ENCODE measurements at regions not wholly inside any gene's neighbourhood (a gene's known extent, or its start where the extent isn't known, plus 50 kb on each side); places are given as distances from the start of the nearest gene placed in this dataset.

DNA sequence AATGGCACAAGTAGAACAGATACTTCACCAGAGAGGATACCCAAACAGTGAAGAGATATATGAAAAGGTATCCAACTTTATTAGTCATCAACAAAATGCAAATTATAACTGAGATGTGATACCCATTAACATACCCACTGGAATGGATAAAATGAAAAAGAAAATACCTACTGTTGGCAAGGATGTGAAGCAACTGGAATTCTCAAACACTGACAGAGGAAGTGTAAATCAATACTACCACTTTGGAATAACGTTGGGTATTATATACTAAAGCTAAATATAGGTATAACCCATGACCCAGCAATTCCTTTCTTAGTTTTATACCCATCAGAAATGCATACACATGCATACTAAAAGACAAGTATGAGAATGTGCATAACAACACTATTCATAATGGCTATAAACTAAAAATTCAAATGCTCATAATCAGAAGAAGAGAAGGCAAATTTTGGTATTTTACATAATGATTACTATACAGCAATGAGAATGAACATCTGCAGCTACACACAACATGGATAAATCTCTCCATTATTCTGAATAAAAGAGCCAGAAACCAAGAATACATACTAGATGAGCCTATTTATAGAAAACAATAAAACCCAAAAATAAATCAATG is 80.6 kb downstream of the RPL27A start (continued):
- TF ChIP-seq, protein P1, sequence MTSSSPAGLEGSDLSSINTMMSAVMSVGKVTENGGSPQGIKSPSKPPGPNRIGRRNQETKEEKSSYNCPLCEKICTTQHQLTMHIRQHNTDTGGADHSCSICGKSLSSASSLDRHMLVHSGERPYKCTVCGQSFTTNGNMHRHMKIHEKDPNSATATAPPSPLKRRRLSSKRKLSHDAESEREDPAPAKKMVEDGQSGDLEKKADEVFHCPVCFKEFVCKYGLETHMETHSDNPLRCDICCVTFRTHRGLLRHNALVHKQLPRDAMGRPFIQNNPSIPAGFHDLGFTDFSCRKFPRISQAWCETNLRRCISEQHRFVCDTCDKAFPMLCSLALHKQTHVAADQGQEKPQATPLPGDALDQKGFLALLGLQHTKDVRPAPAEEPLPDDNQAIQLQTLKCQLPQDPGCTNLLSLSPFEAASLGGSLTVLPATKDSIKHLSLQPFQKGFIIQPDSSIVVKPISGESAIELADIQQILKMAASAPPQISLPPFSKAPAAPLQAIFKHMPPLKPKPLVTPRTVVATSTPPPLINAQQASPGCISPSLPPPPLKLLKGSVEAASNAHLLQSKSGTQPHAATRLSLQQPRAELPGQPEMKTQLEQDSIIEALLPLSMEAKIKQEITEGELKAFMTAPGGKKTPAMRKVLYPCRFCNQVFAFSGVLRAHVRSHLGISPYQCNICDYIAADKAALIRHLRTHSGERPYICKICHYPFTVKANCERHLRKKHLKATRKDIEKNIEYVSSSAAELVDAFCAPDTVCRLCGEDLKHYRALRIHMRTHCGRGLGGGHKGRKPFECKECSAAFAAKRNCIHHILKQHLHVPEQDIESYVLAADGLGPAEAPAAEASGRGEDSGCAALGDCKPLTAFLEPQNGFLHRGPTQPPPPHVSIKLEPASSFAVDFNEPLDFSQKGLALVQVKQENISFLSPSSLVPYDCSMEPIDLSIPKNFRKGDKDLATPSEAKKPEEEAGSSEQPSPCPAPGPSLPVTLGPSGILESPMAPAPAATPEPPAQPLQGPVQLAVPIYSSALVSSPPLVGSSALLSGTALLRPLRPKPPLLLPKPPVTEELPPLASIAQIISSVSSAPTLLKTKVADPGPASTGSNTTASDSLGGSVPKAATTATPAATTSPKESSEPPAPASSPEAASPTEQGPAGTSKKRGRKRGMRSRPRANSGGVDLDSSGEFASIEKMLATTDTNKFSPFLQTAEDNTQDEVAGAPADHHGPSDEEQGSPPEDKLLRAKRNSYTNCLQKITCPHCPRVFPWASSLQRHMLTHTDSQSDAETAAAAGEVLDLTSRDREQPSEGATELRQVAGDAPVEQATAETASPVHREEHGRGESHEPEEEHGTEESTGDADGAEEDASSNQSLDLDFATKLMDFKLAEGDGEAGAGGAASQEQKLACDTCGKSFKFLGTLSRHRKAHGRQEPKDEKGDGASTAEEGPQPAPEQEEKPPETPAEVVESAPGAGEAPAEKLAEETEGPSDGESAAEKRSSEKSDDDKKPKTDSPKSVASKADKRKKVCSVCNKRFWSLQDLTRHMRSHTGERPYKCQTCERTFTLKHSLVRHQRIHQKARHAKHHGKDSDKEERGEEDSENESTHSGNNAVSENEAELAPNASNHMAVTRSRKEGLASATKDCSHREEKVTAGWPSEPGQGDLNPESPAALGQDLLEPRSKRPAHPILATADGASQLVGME (CRISPR knock-in tag; IDR thresholded peaks at IDR 0.05): no peak
- TF ChIP-seq ADNP (tag; IDR thresholded peaks at IDR 0.05): no peak
- no peak for TF ChIP-seq SNIP1 (IDR thresholded peaks at IDR 0.05; ENCODE audit: low read depth)

DNA sequence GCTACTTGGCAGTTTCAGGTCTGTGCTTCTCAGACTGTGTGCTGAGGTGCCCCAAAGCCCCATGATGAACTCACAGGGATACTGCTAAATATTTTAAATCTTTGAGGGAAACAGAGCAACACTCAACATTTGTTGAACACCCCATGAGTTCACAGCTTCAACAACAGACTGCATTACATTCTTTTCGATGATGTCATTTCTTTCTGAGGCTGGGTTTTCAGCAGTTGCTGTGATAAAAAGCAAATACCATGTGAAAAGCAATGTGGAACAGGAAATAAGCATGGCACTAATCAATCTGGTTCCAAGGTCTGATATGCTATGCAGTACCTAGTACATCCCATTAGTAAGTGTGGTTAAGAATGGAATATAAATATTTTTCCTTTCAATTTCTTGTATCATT is 82.7 kb downstream of the RPL27A start:
- Histone ChIP-seq H3K79me2 (ENCODE audit: control insufficient read depth, insufficient read depth, low read length) (no peaks in the 10 kb centered on the region), H3K4me1 (replicated peaks in 1 of 2; ENCODE audit: control insufficient read depth in 2 of 2, insufficient read depth in 2 of 2, low read length in 2 of 2) (peaks cover 4 to 11% of the 10 kb centered on the region in 2 experiments; a peak in 2 of 5 replicates), H2AFZ (ENCODE audit: low read depth, low read length) (no peak overlapping the region), H3K27ac (ENCODE audit: extremely low read depth, low read depth, low read length) (no peak overlapping the region), H4K20me1 (replicated peaks; ENCODE audit: control insufficient read depth, insufficient read depth, low read length) (no peaks in the 10 kb centered on the region), H3K9me1 (ENCODE audit: control insufficient read depth, insufficient read depth, low read length) (no peaks in the 10 kb centered on the region), H3K4me3 (no peak overlapping the region), H3K27me3 (ENCODE audit: control insufficient read depth in 2 of 2, insufficient read depth in 2 of 2, low read length in 2 of 2) (peaks cover 22% of the 10 kb centered on the region in 2 experiments), H3K36me3 (ENCODE audit: control insufficient read depth, insufficient read depth, low read length) (no peaks in the 10 kb centered on the region), H3K9me3 (replicated peaks; ENCODE audit: control insufficient read depth, insufficient read depth, low read depth, low read length) (no peaks in the 10 kb centered on the region), H3K4me2 (ENCODE audit: insufficient read depth, low read length) (no peak overlapping the region), H3K9ac (ENCODE audit: insufficient read depth in 1 of 2, low read depth in 2 of 2, low read length in 2 of 2) (no peak overlapping the region)
- no TSS peak for BruUV-seq (replicated peaks)
- DNase-seq (ENCODE audit: extremely low read depth in 1 of 4, low spot score in 3 of 4): no peak
- in situ Hi-C loops (cut with MboI): no loop called here
- ChIA-PET CTCF (ENCODE audit: low intra/inter-chr PET ratio) (no interaction called here), POLR2A (interaction anchor here (0.9 kb wide), 1 partner anchor 18 kb away, joined by 3 read pairs; no protein-coding TSS in a partner anchor)
- TF ChIP-seq ATF7 (IDR thresholded peaks at IDR 0.05): peak; percentile 61; the same call in 1 of the 2 replicates
- TF ChIP-seq, protein P2, sequence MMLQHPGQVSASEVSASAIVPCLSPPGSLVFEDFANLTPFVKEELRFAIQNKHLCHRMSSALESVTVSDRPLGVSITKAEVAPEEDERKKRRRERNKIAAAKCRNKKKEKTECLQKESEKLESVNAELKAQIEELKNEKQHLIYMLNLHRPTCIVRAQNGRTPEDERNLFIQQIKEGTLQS (IDR thresholded peaks at IDR 0.05): peak; percentile 69
- TF ChIP-seq, protein P2 (CRISPR knock-in tag; conservative IDR thresholded peaks at IDR 0.05): no peak
- TF ChIP-seq TBL1XR1 (IDR thresholded peaks at IDR 0.05; ENCODE audit: low read length in 2 of 2): no peak
- 6% methylated on average over 1 of the region's 1 CpG for WGBS (ENCODE audit: insufficient coverage, low coverage, missing lambda C conversion rate)
- intact Hi-C loops (cut with micrococcal nuclease): no loop called here
- no peak for ATAC-seq
- no peak for FAIRE-seq

All from K562 (cell line).